Calu3 (cell line): ENCODE measurements at regions not wholly inside any gene's neighbourhood (a gene's known extent, or its start where the extent isn't known, plus 50 kb on each side); places are given as distances from the start of the nearest gene placed in this dataset.

Experiments used
- BruUV-seq: library from RNA; stranded (reverse); fragments of 400-500 nt; replicated peaks from 2 replicates; lab custom pipeline; 2021; lab: Mats Ljungman, UMichigan
- CTCF ChIA-PET: fragments of 300-600 bp; sonication (Branson Sonifier 250); formaldehyde crosslinking; loops from one replicate; lab custom pipeline; 2022; ENCODE audit warnings: antibody characterized with exemption; lab: Charles Lee
- DNase-seq: peaks from one replicate; pipeline ENCODE4 v3.0.0; 2022
- H3K27ac Mint-ChIP-seq: one replicate; pipeline ENCODE4 v1.8.0; 2022; ENCODE audit warnings: mixed read lengths; ENCODE audit not compliant: unreplicated experiment
- H3K27me3 Mint-ChIP-seq: one replicate; pipeline ENCODE4 v1.8.0; 2022; ENCODE audit warnings: mixed read lengths; ENCODE audit not compliant: unreplicated experiment
- H3K36me3 Mint-ChIP-seq: one replicate; pipeline ENCODE4 v1.8.0; 2022; ENCODE audit warnings: mild to moderate bottlenecking, moderate library complexity, mixed read lengths; ENCODE audit not compliant: insufficient read depth, unreplicated experiment
- H3K4me1 Mint-ChIP-seq: one replicate; pipeline ENCODE4 v1.8.0; 2022; ENCODE audit warnings: mild to moderate bottlenecking, low read depth, mixed read lengths; ENCODE audit not compliant: unreplicated experiment
- H3K4me3 Mint-ChIP-seq: one replicate; pipeline ENCODE4 v1.8.0; 2022; ENCODE audit warnings: mild to moderate bottlenecking, low read depth, moderate library complexity, mixed read lengths; ENCODE audit not compliant: unreplicated experiment
- H3K9me3 Mint-ChIP-seq: one replicate; pipeline ENCODE4 v1.8.0; 2022; ENCODE audit warnings: low read depth, mixed read lengths; ENCODE audit not compliant: unreplicated experiment
- intact Hi-C: fragments of 100-400 bp; cut with micrococcal nuclease; formaldehyde crosslinking; loops from one replicate; pipeline ENCODE4 v1.10.0; 2022; ENCODE audit not compliant: unreplicated experiment
- TF ChIP-seq, protein P1 (sequence below): fragments of 200-600 bp; IDR thresholded peaks from one replicate; pipeline ENCODE4 v1.8.0; 2022; ENCODE audit warnings: antibody characterized with exemption; ENCODE audit not compliant: unreplicated experiment

DNA sequence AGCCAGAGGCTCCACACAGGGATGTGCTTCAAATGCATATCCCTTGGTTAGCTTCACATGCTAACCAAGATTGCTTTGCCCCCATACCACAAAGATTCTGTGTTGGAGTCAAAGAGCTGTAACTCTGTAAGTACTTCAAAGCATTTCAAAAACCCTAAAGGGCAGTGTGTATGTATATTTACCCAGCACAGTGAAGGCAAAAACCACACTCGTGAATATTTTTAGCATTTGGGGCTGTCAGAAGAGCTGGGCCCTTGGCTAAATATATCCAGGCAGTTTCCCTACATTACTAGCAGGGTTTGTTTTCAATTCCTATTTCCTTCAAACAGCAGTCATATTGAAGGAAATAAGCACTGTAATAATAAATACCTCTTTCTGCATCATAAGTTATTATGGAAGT lies 84.2 kb upstream of the STEAP1B start:
- CTCF ChIA-PET = interaction anchor here (1.4 to 6.7 kb wide), 4 partner anchors 11 to 143 kb away, joined by 3 to 60 read pairs (median 11); partner anchors contain the start of gene IL6
- TF ChIP-seq, protein P1, sequence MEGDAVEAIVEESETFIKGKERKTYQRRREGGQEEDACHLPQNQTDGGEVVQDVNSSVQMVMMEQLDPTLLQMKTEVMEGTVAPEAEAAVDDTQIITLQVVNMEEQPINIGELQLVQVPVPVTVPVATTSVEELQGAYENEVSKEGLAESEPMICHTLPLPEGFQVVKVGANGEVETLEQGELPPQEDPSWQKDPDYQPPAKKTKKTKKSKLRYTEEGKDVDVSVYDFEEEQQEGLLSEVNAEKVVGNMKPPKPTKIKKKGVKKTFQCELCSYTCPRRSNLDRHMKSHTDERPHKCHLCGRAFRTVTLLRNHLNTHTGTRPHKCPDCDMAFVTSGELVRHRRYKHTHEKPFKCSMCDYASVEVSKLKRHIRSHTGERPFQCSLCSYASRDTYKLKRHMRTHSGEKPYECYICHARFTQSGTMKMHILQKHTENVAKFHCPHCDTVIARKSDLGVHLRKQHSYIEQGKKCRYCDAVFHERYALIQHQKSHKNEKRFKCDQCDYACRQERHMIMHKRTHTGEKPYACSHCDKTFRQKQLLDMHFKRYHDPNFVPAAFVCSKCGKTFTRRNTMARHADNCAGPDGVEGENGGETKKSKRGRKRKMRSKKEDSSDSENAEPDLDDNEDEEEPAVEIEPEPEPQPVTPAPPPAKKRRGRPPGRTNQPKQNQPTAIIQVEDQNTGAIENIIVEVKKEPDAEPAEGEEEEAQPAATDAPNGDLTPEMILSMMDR = no peak
- no peak overlapping the region for H3K4me3 Mint-ChIP-seq
- H3K27ac Mint-ChIP-seq = peak overlapping the region; percentile 96
- peaks cover 89% of the 10 kb centered on the region for H3K4me1 Mint-ChIP-seq
- no peaks in the 10 kb centered on the region for H3K27me3 Mint-ChIP-seq
- BruUV-seq = no TSS peak
- intact Hi-C loops = no loop called here
- H3K9me3 Mint-ChIP-seq = peaks cover 3% of the 10 kb centered on the region
- H3K36me3 Mint-ChIP-seq = peaks cover 32% of the 10 kb centered on the region
- no peak for DNase-seq

DNA sequence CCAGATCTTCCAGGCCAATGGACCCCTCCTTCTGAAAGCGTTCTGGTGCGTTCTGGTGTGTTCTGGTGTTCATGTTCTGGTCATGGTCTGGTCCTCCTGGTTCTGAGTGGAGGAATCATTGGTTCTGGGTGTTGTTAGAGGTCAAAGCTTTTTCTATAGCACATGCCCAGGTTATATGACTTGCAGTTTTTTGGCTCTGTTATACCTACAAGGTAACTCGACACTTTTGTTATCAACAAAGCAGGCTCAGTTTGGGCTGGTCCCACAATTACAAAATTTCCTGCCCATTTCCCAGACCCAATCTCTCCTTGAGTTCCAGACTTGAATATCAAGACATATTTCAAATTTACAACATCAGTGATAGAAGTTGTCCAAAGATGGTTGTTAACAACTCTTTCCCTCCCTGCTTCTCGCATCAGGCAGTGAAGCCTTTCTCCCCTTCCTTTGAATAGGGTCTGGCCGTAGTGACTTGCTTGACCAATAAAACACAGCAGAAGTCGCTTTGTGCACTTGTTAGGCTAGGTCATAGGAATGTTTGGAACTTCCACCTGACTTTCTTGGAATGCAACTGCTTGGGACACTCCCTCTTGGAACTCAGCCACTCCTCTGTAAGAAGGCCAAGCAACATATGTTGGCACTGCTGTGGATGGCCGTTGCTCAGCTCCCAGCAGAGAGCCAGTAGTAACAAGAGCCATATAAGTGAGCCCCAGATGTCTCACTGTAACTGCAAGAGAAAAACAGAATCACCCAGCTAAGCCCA lies 83.1 kb upstream of the STEAP1B start:
- Mint-ChIP-seq H3K4me1 (peaks cover 89% of the 10 kb centered on the region), H3K36me3 (peaks cover 40% of the 10 kb centered on the region), H3K27me3 (no peaks in the 10 kb centered on the region), H3K4me3 (peak overlapping the region; percentile 26), H3K27ac (peak overlapping the region; percentile 96), H3K9me3 (peaks cover 3% of the 10 kb centered on the region)
- CTCF ChIA-PET = interaction anchor here (0.7 to 6.7 kb wide), 6 partner anchors 10 to 144 kb away, joined by 3 to 60 read pairs (median 5); partner anchors contain the start of gene IL6
- intact Hi-C loops = loop anchor here (1.0 kb wide), 1 partner anchor 18 kb away; no protein-coding TSS in a partner anchor
- TF ChIP-seq, protein P1 = no peak
- BruUV-seq = TSS peak; percentile 94
- DNase-seq = peak; percentile 88

DNA sequence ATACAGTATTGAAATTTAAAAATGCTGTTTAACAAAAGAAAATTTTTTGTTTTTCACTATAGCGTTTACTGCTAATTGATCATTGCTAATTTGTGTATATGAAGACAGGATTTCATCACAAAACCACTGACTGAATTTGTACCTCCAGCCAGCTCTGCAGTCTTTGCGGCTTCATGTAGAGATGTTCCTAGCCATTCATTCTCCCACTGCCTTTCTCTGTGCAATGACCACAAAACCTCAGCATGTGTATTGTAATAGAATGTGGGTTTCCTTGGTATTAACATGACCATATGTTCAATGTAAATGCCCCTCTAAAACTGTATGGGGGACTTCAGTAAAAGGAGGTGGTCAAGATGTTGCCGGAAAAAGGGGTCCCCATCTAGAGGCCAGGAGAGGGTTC lies 81.1 kb upstream of the STEAP1B start:
- TF ChIP-seq, protein P1 = no peak
- Mint-ChIP-seq H3K36me3 (peaks cover 42% of the 10 kb centered on the region), H3K27ac (no peak overlapping the region), H3K4me1 (peaks cover 87% of the 10 kb centered on the region), H3K27me3 (no peaks in the 10 kb centered on the region), H3K4me3 (no peak overlapping the region), H3K9me3 (peaks cover 3% of the 10 kb centered on the region)
- BruUV-seq = no TSS peak
- intact Hi-C loops = no loop called here
- CTCF ChIA-PET = interaction anchor here (0.6 kb wide), 1 partner anchor 625 kb away, joined by 4 read pairs; no protein-coding TSS in a partner anchor
- DNase-seq = no peak

DNA sequence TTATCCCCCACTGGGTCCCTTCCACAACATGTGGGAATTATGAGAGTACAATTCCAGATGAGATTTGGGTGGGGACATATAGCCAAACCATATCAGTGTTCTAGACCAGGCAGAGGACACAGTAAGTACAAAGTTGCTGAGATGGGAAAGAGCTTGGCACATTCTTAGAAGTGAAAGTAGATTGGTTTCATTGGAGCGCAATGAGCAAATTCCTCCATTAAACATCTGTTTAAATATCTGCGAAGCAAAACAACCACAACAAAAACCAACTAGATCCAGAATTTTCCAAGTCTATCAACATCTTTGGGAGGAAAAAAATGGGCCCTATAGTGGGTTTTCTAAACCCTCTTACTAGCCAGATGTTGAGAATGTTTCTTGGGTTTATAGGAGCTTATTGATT lies 80.0 kb upstream of the STEAP1B start:
- no peak for DNase-seq
- intact Hi-C loops = no loop called here
- CTCF ChIA-PET = no interaction called here
- peaks cover 84% of the 10 kb centered on the region for H3K4me1 Mint-ChIP-seq
- H3K4me3 Mint-ChIP-seq = no peak overlapping the region
- no TSS peak for BruUV-seq
- H3K27ac Mint-ChIP-seq = peak overlapping the region; percentile 96
- peaks cover 53% of the 10 kb centered on the region for H3K36me3 Mint-ChIP-seq
- peaks cover 3% of the 10 kb centered on the region for H3K9me3 Mint-ChIP-seq
- no peaks in the 10 kb centered on the region for H3K27me3 Mint-ChIP-seq
- TF ChIP-seq, protein P1 = no peak
